Body of pancreas (tissue), 4 donors: ENCODE measurements at regions not wholly inside any gene's neighbourhood (a gene's known extent, or its start where the extent isn't known, plus 50 kb on each side); places are given as distances from the start of the nearest gene placed in this dataset.

ENCODE experiments used
- POLR2A ChIP-seq, 3 donors: fragments of 450-650 bp; IDR thresholded peaks; one replicate each; pipeline ENCODE4 v1.6.1; 2016; ENCODE audit warnings: antibody characterized with exemption in 3 of 3, mild to moderate bottlenecking in 2 of 3
- TF ChIP-seq, protein P1 (sequence below), 7 experiments: fragments of 450-650 bp in 4 of 7; fragments of 200-600 bp in 3 of 7; sonication (generic) in 3 of 7; IDR thresholded peaks; one replicate each; pipeline ENCODE4 v1.5.1; 2016 to 2019; ENCODE audit warnings: antibody characterized with exemption in 7 of 7

DNA sequence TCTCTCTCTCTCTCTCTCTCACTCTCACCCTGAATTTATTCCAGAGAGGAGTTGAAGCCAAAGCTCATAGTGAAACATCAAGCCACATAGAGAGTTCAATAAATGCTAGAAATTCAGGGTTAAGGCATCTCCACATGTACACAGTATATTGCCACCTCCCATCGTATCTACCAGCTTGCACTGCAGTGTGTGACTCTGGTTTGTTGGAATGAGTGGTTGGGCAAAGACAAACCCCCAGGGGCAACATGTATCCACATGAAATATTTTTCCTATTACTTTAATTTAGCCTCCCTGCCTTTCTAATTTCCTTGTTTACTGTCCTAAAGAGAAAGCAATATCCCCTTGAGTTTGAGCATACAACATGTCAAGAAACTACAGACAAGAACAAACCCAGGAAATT, 247.3 kb downstream of the SPATA18 start:
- TF ChIP-seq, protein P1, sequence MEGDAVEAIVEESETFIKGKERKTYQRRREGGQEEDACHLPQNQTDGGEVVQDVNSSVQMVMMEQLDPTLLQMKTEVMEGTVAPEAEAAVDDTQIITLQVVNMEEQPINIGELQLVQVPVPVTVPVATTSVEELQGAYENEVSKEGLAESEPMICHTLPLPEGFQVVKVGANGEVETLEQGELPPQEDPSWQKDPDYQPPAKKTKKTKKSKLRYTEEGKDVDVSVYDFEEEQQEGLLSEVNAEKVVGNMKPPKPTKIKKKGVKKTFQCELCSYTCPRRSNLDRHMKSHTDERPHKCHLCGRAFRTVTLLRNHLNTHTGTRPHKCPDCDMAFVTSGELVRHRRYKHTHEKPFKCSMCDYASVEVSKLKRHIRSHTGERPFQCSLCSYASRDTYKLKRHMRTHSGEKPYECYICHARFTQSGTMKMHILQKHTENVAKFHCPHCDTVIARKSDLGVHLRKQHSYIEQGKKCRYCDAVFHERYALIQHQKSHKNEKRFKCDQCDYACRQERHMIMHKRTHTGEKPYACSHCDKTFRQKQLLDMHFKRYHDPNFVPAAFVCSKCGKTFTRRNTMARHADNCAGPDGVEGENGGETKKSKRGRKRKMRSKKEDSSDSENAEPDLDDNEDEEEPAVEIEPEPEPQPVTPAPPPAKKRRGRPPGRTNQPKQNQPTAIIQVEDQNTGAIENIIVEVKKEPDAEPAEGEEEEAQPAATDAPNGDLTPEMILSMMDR (IDR thresholded peaks at IDR 0.05): no peak
- TF ChIP-seq POLR2A (IDR thresholded peaks at IDR 0.05): no peak
